Spleen (tissue), 11 donors: ENCODE measurements at regions not wholly inside any gene's neighbourhood (a gene's known extent, or its start where the extent isn't known, plus 50 kb on each side); places are given as distances from the start of the nearest gene placed in this dataset.

Experiments used
- DNase-seq: peaks from one replicate; pipeline ENCODE4 v3.0.0-alpha.2; 2020
- H3K27ac ChIP-seq, 8 donors: fragments of 200-600 bp; sonication (generic) in 7 of 8; 1 replicate in 4 of 8; 2 replicates in 4 of 8; pipeline versions ENCODE4 v1.5.0 to v1.8.0; 2016 to 2021; ENCODE audit warnings: inconsistent platforms in 4 of 8, mild to moderate bottlenecking in 4 of 8, moderate library complexity in 1 of 8
- H3K27me3 ChIP-seq, 7 donors: fragments of 200-600 bp; sonication (generic) in 6 of 7; replicated peaks in 1 of 7; 1 replicate in 4 of 7; 2 replicates in 3 of 7; pipeline versions ENCODE4 v1.5.0 to v1.8.0; 2016 to 2021; ENCODE audit warnings: inconsistent platforms in 3 of 7, mild to moderate bottlenecking in 1 of 7
- H3K36me3 ChIP-seq, 6 donors: fragments of 200-600 bp; sonication (generic) in 5 of 6; 1 replicate in 4 of 6; 2 replicates in 2 of 6; pipeline versions ENCODE4 v1.5.0 to v1.8.0; 2016 to 2021; ENCODE audit warnings: inconsistent platforms in 2 of 6
- H3K4me1 ChIP-seq, 6 donors: fragments of 200-600 bp; sonication (generic) in 5 of 6; 1 replicate in 3 of 6; 2 replicates in 3 of 6; pipeline versions ENCODE4 v1.5.0 to v1.8.0; 2016 to 2021; ENCODE audit warnings: inconsistent platforms in 3 of 6
- H3K4me3 ChIP-seq, 8 donors: fragments of 200-600 bp; sonication (generic) in 7 of 8; 1 replicate in 4 of 8; 2 replicates in 4 of 8; pipeline versions ENCODE4 v1.5.0 to v1.8.0; 2016 to 2021; ENCODE audit warnings: inconsistent platforms in 4 of 8, mild to moderate bottlenecking in 4 of 8, moderate library complexity in 2 of 8
- H3K9me3 ChIP-seq, 8 donors: fragments of 200-600 bp; sonication (generic) in 7 of 8; 1 replicate in 4 of 8; 2 replicates in 4 of 8; pipeline versions ENCODE4 v1.5.0 to v1.8.0; 2016 to 2021; ENCODE audit warnings: inconsistent platforms in 4 of 8
- POLR2A ChIP-seq, 3 donors: fragments of 450-650 bp; IDR thresholded peaks; one replicate each; pipeline ENCODE4 v1.5.1; 2017; ENCODE audit warnings: antibody characterized with exemption in 3 of 3, mild to moderate bottlenecking in 1 of 3
- POLR2AphosphoS5 ChIP-seq, 3 donors: sonication (generic); formaldehyde crosslinking; IDR thresholded peaks; one replicate each; pipeline ENCODE4 v1.5.1; 2017; ENCODE audit warnings: antibody characterized with exemption in 3 of 3
- WGBS, 5 donors: extraction: QIAGEN DNeasy Blood & Tissue Kit in 3 of 5; methylation state at CpG; one replicate each; pipeline versions ENCODE4 v1.1.5 to v1.1.7; 2013 to 2018; 5-methylcytosine and 5-hydroxymethylcytosine counted together
- intact Hi-C: fragments of 100-400 bp; cut with DNase I; formaldehyde crosslinking; loops from one replicate; pipeline ENCODE4 v1.15.0; 2023; ENCODE audit warnings: low total_unique reads
- TF ChIP-seq, protein P1 (sequence below), 11 experiments: fragments of 200-600 bp in 7 of 11; fragments of 450-650 bp in 4 of 11; sonication (generic) in 4 of 11; IDR thresholded peaks in 8 of 11; conservative IDR thresholded peaks in 3 of 11; 1 replicate in 7 of 11; 2 replicates in 4 of 11; pipeline versions ENCODE4 v1.4.0 to v1.8.0; 2016 to 2021; ENCODE audit warnings: antibody characterized with exemption in 11 of 11, inconsistent platforms in 4 of 11, mild to moderate bottlenecking in 1 of 11
- donor health status: healthy with polysubstance abuse.
- donor health status: DM: no; HTN: no; CAD: no; lungs with moderate emphysema.
- donor health status: DM: no; HTN: no; CAD: no.
- donor health status: Bipolar disorder and iron deficiency.
- donor health status: healthy.
- donor health status: DM: no; HTN: no; CAD: no.
- donor health status: DM: yes; HTN: yes; CAD: no.

DNA sequence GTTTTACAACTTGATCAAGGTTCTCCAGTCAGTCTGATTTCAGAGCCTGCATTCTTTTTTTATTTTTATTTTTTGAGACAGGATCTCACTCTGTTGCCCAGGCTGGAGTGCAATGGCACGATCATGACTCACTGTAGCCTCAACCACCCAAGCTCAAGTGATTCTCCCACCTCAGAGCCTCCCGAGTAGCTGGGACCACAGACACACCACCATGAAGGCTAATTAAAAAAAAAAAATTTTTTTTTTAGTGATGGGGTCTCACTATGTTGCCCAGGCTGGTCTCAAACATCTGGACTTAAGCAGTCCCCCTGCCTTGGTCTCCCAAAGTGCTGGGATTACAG lies 117.2 kb upstream of the NAV2 start:
- no peak overlapping the region for H3K4me3 ChIP-seq
- intact Hi-C loops: no loop called here
- H3K27ac ChIP-seq: no peak overlapping the region
- WGBS, 5 donors: 79 to 90% (median 84%) methylated on average over 2 of the region's 2 CpGs
- H3K4me1 ChIP-seq: peaks cover 0 to 11% (median 0%) of the 10 kb centered on the region in 6 donors
- no peaks in the 10 kb centered on the region for H3K9me3 ChIP-seq
- no peak for DNase-seq
- H3K27me3 ChIP-seq: peaks cover 0 to 5% (median 0%) of the 10 kb centered on the region in 7 donors
- TF ChIP-seq, protein P1, sequence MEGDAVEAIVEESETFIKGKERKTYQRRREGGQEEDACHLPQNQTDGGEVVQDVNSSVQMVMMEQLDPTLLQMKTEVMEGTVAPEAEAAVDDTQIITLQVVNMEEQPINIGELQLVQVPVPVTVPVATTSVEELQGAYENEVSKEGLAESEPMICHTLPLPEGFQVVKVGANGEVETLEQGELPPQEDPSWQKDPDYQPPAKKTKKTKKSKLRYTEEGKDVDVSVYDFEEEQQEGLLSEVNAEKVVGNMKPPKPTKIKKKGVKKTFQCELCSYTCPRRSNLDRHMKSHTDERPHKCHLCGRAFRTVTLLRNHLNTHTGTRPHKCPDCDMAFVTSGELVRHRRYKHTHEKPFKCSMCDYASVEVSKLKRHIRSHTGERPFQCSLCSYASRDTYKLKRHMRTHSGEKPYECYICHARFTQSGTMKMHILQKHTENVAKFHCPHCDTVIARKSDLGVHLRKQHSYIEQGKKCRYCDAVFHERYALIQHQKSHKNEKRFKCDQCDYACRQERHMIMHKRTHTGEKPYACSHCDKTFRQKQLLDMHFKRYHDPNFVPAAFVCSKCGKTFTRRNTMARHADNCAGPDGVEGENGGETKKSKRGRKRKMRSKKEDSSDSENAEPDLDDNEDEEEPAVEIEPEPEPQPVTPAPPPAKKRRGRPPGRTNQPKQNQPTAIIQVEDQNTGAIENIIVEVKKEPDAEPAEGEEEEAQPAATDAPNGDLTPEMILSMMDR (IDR thresholded peaks at IDR 0.05 in 8 of 11, conservative IDR thresholded peaks at IDR 0.05 in 3 of 11): no peak
- no peak for TF ChIP-seq POLR2A (IDR thresholded peaks at IDR 0.05)
- no peak for TF ChIP-seq POLR2AphosphoS5 (IDR thresholded peaks at IDR 0.05)
- H3K36me3 ChIP-seq: no peaks in the 10 kb centered on the region

DNA sequence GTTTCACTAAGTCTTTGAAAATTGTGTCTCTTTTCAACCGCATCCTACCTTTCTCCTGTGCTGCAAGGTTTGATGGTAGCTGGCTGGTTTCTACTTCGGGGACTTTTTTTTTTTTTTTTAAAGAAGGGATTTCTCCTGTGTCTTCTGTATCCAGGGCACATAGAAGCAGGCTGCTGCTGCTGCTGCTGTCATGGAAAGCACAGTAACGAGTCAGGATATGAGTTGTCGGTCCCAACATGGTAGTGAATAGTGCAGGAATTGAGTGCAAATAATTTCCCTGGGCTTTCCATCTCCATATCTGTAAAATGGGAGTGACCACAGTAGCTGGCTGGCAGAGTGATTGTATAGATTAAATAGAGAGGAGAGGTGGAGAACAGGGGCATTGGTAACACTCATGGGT lies 118.3 kb upstream of the NAV2 start:
- no peak for DNase-seq
- Histone ChIP-seq H3K27ac (no peak overlapping the region), H3K36me3 (no peaks in the 10 kb centered on the region), H3K9me3 (no peaks in the 10 kb centered on the region), H3K27me3 (peaks cover 0 to 5% (median 0%) of the 10 kb centered on the region in 7 donors), H3K4me1 (peaks cover 0 to 11% (median 0%) of the 10 kb centered on the region in 6 donors), H3K4me3 (no peak overlapping the region)
- WGBS, 5 donors: 85 to 97% (median 90%) methylated on average over 4 of the region's 4 CpGs
- intact Hi-C loops: no loop called here
- TF ChIP-seq, protein P1 (IDR thresholded peaks at IDR 0.05 in 8 of 11, conservative IDR thresholded peaks at IDR 0.05 in 3 of 11): no peak
- TF ChIP-seq POLR2AphosphoS5 (IDR thresholded peaks at IDR 0.05): no peak
- no peak for TF ChIP-seq POLR2A (IDR thresholded peaks at IDR 0.05)

DNA sequence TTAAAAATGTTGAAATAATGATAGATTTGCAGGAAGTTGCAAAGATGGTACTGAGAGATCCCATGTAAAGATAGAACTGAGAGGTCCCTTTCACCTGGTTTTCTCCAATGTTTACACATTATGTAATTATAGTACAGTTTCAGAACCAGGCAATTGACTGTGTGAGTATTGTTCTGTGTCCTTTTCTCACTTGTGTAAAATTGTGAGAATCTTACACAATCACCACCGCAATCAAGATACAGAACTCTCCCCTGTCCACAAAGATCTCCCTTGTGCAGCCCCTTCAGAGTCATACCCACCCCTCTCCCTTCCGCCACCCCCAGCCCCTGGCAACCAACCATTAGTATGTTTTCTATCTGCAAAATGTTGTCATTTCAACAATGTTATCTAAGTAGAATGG lies 119.8 kb upstream of the NAV2 start:
- Histone ChIP-seq H3K27me3 (peaks cover 0 to 5% (median 0%) of the 10 kb centered on the region in 7 donors), H3K9me3 (no peaks in the 10 kb centered on the region), H3K4me1 (peaks cover 0 to 11% (median 0%) of the 10 kb centered on the region in 6 donors), H3K4me3 (no peak overlapping the region), H3K36me3 (no peaks in the 10 kb centered on the region), H3K27ac (no peak overlapping the region)
- TF ChIP-seq POLR2AphosphoS5 (IDR thresholded peaks at IDR 0.05) (no peak), POLR2A (IDR thresholded peaks at IDR 0.05) (no peak)
- TF ChIP-seq, protein P1 (IDR thresholded peaks at IDR 0.05 in 8 of 11, conservative IDR thresholded peaks at IDR 0.05 in 3 of 11): no peak
- 87 to 100% (median 92%) methylated on average over 2 of the region's 2 CpGs for WGBS, 5 donors
- intact Hi-C loops: no loop called here
- DNase-seq: no peak

DNA sequence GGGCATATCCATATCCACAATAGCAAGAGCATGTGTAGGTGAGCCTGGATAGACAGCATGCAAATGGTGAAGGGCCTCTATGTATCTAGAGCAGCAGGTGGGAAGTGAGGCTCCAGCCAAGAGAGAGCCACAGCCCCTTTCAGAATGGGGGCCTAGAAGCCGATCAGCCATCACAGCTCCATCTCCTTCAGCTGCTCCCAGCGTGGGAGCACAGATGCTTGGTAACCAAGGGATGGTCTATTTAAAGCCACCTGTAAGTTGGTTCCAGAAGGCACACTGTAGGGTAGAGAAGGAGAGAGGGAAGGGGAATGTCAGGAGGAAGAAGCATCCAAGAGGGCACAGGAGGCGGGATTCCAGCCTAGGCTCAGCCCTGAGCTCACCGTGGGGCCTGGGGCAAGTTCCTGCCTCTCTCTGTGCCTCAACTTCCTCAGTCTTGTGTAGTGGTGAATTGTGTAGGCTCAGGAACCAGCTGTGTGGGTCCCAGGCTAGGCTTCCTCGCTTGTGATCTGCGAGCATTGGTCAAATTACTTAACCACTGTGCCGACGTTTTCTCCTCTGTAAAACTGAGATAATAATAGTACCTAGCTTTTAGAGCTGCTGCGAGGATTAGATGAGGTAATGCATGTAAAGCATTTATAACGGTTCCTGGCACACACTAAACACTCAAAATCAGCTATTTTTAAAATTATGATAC lies 122.9 kb upstream of the NAV2 start:
- Histone ChIP-seq H3K27me3 (no peaks in the 10 kb centered on the region), H3K4me1 (no peaks in the 10 kb centered on the region), H3K9me3 (no peaks in the 10 kb centered on the region), H3K27ac (no peak overlapping the region), H3K4me3 (no peak overlapping the region), H3K36me3 (no peaks in the 10 kb centered on the region)
- intact Hi-C loops: no loop called here
- no peak for DNase-seq
- no peak for TF ChIP-seq POLR2AphosphoS5 (IDR thresholded peaks at IDR 0.05)
- TF ChIP-seq, protein P1 (IDR thresholded peaks at IDR 0.05 in 8 of 11, conservative IDR thresholded peaks at IDR 0.05 in 3 of 11): no peak
- TF ChIP-seq POLR2A (IDR thresholded peaks at IDR 0.05): no peak
- 81 to 85% (median 84%) methylated on average over 10 of the region's 10 CpGs for WGBS, 5 donors
